NOMO-1 treated with DMSO at 0.1 percent for 48 hours (cell line): ENCODE measurements at regions not wholly inside any gene's neighbourhood (a gene's known extent, or its start where the extent isn't known, plus 50 kb on each side); places are given as distances from the start of the nearest gene placed in this dataset.
"Not testable (repeated sequence)": the region's sequence is repeated elsewhere in the genome, so short reads cannot be mapped to it uniquely, and the experiment has no call there.

Experiments used
- DNase-seq: peaks from one replicate; lab custom pipeline; 2025; ENCODE audit not compliant: unreplicated experiment; lab: John Stamatoyannopoulos, UW

DNA sequence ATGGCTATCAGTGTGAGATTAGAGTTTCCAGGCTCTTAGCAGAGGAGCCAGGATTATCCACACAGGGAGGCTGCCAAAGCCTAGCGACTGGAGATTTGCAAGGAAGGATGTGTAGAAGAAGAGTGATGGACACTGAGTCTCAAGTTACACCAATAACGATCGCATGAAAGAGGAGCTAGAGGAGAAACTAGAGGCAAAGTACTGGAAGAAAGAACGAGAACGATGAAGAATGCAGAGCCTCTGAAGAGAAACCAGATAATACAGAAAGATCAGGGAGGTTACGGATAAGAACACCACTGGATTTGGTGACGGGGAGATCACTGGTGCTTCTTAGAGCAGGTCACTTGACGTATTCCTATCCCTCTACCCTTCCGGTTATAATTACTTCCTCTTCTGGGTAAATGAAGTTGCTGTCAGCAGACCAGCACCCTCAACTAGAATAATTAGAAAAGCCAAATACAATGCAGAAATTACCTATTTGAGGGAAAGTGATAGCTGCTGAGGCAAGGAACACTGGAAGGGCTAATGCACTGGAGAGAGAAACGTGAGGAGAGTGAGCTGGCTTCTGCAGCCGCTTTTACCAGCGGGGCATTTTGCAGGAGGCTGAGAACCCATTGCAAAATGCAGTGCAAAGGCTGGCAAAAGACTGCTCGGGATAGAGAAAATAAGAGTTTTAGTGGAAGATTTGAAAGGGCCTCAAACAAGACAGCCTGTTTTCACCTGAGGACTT is 93.1 kb upstream of the HIF1A start:
- DNase-seq = peak; percentile 86

- DNase-seq = no peak
These were observed 92.6 kb upstream of the HIF1A start for GRCh38 chr14:61602733-61603077.

- peak; percentile 77 for DNase-seq
These were observed 91.6 kb upstream of the HIF1A start for GRCh38 chr14:61603736-61604135.

- DNase-seq = no peak
These were observed 87.6 kb upstream of the HIF1A start for GRCh38 chr14:61607570-61608244.

DNA sequence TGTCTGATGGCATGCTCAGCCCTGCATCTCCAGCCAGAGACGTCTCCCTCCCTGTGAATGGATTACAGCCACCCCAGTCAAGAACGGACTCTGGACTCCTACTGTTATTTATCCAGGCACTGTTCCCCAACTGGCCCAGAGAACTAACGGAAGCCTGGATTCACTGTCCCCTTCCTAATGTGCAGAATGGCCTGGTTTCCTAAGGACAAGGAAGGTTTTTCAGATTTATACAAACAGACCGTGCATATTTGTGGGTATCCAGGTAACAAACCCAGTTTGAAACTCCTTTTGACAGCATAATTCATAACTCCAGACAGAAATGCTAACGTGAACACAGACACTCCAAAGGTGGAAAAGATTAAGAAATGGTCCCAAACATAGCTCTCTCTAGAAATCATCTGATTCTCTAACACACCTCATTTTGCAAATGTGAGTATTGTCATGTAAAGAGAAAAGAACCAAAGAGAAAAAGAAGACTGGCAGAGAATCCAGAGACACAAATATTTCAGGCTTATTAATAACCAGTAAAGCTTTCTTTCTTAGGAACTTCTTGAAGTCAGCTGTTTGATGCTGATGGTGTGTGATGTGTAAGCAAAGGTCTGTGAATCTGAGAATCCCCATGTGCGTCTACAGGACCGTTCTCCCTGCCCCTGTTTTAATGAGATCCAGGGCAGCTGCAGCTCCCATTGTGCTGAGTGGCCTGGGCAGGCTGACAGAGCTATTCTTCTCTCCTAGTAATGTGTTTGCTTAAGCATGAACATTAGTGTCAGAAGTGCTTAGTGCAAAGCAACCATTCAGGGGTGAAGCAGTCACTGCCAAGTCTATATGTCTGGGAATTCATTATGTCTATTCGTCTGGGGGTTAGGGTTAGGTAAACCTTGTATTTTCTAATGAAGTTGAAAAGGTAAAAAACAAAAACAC is 86.8 kb upstream of the HIF1A start:
- DNase-seq = no peak

- DNase-seq = no peak
These were observed 86.0 kb upstream of the HIF1A start for GRCh38 chr14:61609191-61609843.

- no peak for DNase-seq
These were observed 85.4 kb upstream of the HIF1A start for GRCh38 chr14:61609884-61610283.

DNA sequence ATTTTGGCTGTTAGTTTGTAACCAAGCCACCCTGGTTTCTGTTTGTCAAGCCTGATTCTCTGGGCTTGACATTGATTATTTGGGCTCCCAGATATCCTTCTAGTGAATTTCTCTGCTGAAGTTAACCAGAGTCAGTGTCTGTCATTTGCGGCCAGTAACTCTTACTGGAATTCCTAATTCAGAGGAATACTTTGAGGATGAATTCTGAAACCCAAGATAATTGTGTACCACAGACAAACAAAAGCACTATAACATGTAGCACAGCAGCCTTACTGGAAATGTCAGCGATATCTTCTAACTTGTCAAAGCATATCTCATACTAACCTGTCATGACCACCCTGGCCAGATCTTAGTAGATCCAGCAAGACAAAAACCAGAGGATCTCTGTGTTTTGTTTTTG is 84.4 kb upstream of the HIF1A start:
- DNase-seq = no peak

GRCh38 chr14:61611880-61612630 is 83.3 kb upstream of the HIF1A start:
- DNase-seq = no peak

DNA sequence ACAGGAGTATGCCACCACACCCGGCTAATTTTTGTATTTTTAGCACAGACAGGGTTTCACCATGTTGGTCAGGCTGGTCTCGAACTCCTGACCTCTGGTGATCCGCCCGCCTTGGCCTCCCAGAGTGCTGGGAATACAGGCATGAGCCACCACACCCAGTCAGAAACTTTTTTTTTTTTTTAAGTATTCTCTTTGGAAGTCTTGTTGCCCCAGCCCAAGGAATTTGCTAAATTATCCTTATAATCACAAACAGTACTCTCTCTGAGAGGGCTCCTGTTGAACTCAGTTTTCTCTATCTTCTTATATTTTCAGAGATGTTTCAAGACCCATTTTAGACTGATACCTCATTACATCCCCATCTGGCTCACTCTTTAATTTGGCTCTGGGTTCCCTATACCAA is 82.3 kb upstream of the HIF1A start:
- DNase-seq = not testable (repeated sequence)

DNA sequence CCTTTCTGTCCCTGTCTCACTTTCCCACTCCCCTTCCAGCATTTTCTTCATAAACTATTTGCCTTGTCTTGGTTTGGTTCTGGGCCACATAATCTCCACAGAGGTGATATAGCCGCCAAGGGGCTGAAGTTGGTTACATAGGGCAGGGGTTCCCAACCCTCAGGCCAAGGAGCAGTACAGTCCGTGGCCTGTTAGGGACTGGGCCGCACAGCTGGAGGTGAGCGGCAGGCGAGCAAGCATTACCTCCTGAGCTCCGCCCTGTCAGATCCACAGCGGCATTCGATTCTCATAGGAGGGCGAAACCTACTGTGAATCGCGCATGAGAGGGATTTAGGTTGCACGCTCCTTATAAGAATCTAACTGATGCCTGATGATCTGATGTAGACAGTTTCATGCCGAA is 80.6 kb upstream of the HIF1A start:
- DNase-seq = no peak

GRCh38 chr14:61615743-61616523 is 79.4 kb upstream of the HIF1A start:
- DNase-seq = no peak

DNA sequence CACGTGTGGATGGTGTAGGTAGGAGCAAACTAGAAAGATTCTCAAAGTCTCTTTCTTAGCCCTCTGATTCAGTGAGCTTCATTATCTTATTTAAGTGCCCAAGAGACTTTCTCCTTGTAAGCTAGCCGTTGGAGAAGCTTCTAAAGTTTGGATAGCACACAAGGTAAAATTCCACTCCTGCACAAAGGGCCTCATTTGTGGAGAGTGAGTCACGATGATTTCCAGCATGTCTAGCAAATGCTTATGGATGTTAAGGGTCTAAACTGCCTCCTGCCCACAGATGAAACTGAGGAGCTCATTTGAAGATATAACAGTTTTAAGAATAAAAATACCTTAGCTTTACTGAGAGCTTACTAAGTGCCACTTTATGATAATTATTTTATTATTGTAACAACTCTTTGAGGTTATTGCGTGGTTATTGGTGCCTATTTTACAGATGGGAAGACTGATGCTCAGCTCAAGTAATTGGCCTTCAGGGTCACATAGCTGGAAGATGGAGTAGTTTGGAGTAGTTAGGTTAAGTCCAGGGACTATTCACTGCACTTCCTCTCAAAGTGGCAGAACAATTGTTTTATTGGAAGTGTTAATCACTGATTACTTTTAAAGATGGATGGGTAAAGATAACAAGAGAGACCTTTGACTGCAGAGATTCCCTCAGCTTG is 78.7 kb upstream of the HIF1A start:
- DNase-seq = no peak

DNA sequence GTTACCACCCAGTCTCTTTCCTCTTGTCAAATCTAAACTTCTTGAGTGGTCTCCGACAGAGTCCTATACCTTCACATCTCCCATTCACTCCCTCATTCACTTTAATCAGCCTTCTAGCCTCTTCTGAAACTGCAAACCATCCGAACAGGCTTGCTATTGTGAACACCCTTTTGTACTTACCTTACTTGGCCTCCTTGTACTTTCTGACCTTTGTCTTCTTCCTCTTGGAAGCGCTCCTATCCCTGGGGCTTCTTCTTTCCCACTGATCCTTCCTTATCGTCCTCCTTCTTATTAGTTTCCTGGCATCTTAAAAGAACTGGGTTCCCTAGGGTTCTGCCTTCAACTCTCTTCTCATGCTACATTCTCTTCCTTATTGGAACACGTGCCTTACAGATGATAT is 76.9 kb upstream of the HIF1A start:
- no peak for DNase-seq

DNA sequence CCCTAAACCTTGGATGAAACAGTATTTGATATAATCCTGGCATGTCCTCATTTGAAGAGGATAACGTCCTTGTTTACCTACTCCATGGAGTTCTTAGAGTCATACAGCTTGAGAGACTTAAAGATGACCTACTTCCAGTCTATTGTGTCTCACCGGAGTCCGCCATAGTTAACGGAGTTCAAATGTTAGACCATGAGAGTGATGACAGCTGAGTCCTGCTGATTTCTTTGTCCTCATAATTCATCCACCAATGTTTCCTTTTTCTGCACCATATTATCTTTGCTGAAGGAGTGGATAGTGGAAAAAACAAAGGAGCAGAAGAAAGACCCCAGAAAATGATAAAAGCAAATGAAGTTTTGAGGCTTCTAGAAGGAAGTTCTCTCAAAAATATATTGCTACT is 75.8 kb upstream of the HIF1A start:
- no peak for DNase-seq

DNA sequence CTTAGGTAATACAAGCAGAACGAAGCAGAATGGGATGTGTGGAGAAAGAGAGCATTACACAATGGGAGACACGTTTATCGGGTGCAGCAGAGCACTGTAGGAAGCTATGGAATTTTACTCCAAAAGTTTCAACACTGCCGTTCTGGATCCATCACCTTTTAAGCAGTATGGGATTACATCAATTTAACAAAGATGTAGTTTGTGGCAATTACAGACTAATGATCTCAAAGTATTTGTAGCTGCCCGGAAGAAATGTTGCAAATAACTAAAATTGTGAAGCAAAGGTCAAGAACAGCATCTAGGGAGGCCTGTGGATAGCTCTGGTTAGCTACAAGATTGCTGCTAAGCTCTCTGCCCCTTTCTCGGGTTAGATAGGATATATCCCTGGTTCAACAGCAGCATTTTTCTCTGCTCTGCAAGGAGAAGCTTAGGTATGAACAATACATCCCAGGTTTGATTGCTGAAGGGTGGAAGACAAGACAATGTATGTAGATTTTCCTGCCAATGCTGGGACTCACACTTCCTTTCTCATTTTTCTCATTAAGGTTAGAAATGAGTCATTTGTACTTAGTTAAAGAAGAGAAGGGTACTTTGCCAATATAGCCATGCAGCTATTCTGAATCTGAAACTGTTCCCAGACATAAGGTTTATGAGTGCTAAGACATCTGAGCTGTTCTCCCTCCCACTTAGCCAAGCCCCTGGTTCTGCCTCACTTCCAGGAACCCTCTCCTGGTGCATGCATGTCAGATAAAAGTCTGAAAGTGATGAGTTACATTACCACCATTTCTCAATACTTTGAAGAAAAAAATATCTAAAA is 75.0 kb upstream of the HIF1A start:
- no peak for DNase-seq

DNA sequence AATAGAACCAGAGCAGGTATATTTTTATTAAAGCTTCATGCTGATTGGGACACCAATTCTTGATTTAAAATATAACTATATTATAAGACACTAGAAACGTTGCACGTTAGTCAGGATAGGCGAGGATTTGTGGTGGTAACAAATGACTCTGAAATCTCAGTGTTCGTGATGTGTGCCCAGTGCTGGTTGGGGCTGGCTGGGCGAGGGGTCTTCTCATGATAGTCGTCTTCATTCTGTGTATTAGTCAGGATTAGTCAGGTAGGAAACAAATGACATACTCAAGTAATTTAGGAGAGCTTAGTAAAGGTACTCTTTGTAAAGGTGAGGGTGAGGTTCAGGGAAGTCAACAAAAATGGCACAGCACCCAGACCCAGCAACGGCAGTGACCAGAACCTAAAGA is 73.9 kb upstream of the HIF1A start:
- no peak for DNase-seq

GRCh38 chr14:61622051-61622450 is 73.3 kb upstream of the HIF1A start:
- DNase-seq = no peak

- DNase-seq = no peak
These were observed 71.4 kb upstream of the HIF1A start for GRCh38 chr14:61623927-61624326.
